ENCODE measurements at regions not wholly inside any gene's neighbourhood (a gene's known extent, or its start where the extent isn't known, plus 50 kb on each side); places are given as distances from the start of the nearest gene placed in this dataset.
"Not testable (repeated sequence)": the region's sequence is repeated elsewhere in the genome, so short reads cannot be mapped to it uniquely, and the experiment has no call there.

DNA sequence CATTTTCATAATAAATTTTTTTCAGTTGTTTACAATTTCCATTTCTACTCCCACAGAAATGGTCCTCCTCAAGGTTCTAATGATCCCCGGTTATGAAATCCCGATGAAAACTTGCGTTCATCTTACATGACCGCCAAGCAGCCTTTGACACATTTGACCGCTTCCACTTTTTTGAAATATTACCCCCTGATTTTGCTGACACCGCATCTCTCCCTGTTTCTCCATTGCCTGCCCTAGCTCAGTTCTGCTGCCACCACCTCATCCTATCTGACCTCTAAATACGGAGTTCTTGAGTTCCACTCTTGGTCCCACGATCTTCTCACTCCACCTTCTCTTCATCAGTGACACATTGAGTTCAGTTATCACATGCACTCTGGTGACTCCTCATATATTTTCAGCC is 74.1 kb downstream of the SLC35B3 start:
- DNase-seq (ENCODE audit: low read depth) = no peak

DNA sequence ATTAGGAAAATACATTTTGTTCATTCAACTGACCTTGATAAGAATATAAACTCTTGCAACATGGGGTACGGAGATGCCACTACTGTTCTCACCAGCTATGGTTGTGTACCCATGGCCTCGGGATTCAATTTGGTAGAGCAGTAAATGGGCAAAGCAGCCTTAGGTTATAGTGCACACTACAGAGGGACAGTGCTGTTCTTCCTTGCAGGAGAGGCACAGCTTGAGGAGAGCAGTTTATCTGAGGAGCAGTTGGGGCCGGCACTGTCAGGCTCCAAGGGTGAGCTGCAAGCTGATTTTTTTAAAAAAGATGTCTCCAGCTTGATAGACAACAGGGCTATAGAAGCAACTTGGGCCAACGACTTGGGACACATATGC is 82.4 kb downstream of the SLC35B3 start:
- DNase-seq (ENCODE audit: low read depth) = no peak

DNA sequence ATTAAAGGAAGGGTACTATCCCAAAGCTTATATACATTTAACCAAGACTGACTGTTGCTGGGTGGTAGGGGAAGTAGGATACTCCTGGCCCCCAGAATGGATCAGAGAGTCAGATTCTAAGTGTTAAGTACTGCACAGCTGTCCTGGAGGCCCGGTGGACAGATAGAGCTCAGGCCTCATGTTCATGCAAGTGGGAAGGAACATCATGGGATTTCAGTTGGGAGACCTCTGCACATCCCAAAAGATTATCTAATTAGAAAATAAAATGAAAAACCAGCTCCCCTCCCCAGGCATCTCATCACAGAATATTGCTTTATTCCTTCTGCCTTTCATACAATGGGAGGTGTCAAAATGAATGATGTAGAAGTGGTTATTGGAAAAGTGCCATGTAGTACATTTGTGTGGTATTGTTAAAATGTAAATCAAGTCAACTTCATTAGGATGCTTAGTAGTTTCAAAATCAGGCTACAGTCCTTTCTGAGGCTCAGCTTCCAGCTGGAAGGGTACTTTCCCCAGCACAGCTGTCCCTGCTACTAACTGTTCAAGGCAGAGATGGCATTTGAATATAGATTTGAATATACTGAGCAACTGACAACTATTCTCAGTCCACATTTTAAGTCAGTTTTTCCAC is 82.9 kb downstream of the SLC35B3 start:
- no peak for DNase-seq (ENCODE audit: low read depth)

GRCh38 chr6:8343600-8343999 is 91.7 kb downstream of the SLC35B3 start:
- DNase-seq (ENCODE audit: low read depth) = no peak

GRCh38 chr6:8342241-8342819 is 93.0 kb downstream of the SLC35B3 start:
- no peak for DNase-seq (ENCODE audit: low read depth)

- DNase-seq (ENCODE audit: low read depth) = no peak
These were observed 98.2 kb downstream of the SLC35B3 start for GRCh38 chr6:8337147-8337546.

- no peak for DNase-seq (ENCODE audit: low read depth)
These were observed 98.8 kb downstream of the SLC35B3 start for GRCh38 chr6:8336406-8337057.

DNA sequence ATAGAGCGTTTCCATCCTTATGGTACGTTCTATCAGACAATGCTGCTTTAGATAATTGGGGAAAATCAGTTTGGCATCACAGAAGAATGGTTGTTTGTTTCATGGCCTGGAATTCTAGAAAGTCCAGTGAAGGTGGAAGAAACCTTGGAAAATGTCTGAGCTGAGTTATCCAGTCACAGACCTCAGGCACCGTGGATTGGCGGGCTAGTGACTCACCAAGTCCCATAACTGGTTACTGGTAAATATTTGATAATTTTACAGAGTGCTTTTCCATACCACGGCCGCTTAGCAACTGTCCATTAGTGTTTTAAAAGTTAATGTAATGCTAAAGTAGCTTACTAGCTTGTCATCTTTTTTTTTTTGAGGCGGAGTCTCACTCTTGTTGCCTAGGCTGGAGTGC is 99.4 kb downstream of the SLC35B3 start:
- DNase-seq (ENCODE audit: low read depth) = no peak

DNA sequence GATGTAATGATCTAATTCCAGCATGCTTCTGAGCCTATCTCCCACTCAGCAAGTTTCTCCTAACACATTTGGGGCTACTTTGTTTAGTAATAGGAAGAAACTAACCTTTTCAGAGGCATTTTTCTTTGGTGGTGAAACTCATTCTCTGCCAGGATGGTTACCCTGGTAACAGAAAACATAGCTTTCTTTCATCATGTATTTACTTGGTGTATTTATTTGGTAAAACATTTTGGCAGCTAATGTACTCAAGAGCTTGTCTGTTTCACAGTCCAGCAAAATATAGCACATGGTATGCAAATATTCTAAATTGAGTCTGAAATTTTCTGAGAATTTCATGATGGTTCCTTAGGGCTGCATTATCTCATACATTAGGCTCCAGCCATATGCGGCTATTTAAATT is 100.0 kb downstream of the SLC35B3 start:
- no peak for DNase-seq (ENCODE audit: low read depth)

GRCh38 chr6:8334113-8334512 is 101.2 kb downstream of the SLC35B3 start:
- no peak for DNase-seq (ENCODE audit: low read depth)

- no peak for DNase-seq (ENCODE audit: low read depth)
These were observed 105.8 kb downstream of the SLC35B3 start for GRCh38 chr6:8329562-8329961.

DNA sequence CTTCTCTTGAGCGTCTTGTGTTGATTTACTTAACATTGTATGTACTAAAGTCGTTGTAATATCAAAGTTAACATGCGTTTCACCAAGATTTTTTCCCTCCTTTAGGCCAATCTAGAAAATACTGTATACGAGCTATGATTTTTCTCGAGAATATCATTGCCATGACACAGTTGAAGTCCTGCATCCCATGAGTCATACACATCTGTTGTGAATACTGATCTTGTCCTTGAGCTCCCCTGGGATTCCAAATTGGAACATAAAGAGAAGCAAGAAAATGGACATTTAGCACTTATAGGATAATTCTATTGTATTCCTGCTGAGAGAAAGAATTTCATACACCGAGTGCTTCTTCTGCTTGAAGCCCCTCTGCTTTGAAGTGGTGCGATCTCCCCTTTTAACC is 109.6 kb downstream of the SLC35B3 start:
- no peak for DNase-seq (ENCODE audit: low read depth)

DNA sequence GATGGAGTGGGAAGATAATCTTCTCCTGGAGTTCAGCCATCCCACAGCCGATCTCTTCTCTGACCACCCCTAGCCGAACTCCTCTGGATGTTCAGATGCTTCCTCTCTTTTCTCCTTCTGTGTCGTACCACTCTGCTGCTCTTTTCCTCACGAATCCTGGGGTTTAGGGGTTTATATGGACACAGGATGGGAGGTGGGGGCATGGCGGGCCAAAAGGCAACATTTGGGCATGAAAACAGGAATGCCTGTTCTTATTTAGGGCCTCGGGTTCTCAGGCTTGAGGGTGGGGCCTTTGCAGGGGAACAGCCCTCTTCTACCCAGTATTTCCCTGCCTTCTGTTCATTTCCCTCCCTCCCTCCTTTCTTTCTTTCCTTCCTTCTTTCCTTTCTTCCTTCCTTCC is 112.7 kb downstream of the SLC35B3 start:
- DNase-seq (ENCODE audit: low read depth) = no peak

DNA sequence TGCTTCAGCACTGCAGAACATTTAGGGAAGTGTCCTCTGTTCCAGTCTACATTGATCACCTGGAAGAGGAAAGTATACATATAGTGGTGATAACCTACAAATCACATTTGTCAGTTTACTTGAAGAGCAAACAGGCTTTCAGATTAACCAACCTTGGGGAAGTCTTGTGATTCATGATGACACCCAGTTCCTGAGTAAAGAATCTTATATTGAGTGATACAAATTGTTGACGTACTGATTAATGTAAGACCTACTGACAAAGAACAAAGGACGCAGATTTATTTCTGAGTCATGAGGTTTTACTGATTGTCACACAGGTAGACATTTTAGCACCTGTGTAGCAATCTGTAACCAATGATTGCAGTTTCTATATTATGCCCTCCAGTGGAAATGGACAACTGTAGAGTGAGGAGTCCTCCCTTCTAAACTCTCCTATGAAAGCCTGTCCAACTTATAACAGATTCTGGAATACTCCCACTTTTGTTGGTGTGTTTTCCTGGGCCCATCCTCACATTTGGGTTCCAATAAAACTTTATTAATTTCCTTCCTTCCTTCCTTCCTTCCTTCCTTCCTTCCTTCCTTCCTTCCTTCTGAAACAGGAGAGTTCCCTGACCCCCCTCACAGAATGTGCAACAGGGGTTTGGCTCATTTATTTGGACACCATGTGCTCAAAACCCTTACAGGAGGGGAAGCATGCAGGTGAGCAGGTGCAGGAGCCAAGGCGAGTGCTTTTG is 113.5 kb downstream of the SLC35B3 start:
- no peak for DNase-seq (ENCODE audit: low read depth)

DNA sequence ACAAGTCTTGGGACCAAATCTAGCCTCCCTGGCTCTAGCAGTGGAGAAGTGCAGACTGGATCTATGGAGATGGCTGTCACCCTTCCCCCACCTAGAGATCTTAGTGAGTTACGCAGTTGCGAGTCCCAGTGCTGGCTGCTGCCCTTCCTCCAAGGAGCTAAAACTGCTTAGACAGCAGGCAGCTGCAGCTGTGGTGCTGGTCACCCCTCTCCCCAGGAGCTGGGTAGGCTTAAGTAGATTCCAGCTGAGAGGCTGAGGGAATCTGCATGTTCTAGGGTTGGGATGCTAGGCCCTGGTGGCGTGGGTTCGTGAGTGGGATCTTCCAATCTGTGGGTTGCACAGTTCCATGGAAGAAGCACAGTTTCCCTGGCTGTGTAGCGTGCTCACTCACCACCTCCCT is 120.2 kb downstream of the SLC35B3 start:
- DNase-seq (ENCODE audit: low read depth) = no peak

DNA sequence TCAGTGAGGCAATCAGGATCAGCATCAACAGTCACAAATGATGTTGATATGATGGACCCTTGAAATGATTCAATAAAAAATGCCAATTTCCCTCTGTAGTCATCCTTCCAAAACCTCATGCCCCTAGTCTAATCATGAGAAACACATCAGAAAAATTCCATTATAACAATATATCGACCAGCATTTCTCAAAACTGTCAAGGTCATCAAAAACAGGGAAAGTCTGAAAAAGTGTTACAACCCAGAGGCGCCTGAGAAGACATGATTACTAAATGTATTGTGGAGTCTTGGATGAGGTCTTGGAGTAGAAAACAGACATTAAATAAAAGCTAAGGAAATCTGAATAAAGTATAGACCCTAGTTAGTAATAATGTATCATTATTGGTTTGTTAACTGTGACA is 133.8 kb downstream of the SLC35B3 start:
- no peak for DNase-seq (ENCODE audit: low read depth)

DNA sequence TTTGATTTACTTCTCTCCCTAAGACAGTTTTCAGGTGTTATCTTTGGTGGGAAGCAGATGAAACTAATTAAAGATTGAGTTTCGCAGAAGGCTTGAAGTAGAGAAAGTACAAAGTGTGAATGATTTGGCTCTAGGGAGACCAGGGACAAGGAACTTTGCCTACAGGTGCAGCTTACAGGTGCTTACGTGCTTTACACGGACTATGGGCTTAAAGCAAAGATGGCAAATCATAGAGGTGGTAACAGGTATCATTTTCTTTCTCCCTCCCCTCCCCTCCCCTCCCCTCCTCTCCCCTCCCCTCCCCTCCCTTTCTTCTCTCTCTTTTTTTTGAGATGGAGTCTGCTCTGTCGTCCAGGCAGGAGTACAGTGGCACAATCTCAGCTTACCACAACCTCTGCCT is 136.3 kb downstream of the SLC35B3 start:
- no peak for DNase-seq (ENCODE audit: low read depth)

- not testable (repeated sequence) for DNase-seq (ENCODE audit: low read depth)
These were observed 152.4 kb downstream of the SLC35B3 start for GRCh38 chr6:8282946-8283345.

- DNase-seq (ENCODE audit: low read depth) = no peak
These were observed 153.0 kb downstream of the SLC35B3 start for GRCh38 chr6:8282380-8282779.

DNA sequence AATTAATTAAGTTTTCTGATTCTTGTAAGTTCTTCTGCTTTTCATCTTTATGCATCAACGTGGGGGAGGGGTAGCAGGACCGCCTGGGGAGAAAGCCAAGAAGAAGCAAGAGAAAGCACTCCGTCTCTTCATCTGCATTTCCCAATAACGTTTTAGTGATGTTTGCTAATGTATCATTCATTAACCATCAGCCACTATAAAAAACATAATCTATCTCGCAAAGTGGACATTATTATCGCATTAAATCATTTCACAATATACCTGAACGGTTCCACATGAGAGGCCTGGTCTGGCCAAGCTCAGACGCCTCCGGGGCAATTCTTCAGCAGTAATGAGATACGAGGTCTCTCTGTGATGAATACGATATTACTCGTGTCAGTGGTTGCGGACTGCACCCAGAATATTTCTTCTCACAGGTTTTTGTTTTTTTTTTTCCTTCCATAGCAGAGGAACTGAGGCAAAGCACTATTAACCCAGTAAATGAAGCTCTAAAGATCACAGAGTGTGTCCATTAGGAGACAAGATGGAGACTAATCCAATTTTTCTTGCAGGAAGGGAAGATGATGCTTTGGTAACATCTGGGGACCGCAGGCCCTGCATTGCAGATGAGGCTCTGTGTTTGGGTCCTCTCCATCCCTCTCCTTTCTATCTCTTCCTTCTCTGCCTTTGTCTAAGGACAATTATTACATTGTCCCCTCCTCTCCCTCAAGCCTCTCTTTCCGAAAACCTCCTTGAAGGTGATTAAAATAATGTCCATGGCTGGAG is 156.1 kb downstream of the SLC35B3 start:
- DNase-seq (ENCODE audit: low read depth) = no peak

- DNase-seq (ENCODE audit: low read depth) = no peak
These were observed 156.8 kb downstream of the SLC35B3 start for GRCh38 chr6:8278562-8278961.

- no peak for DNase-seq (ENCODE audit: low read depth)
These were observed 157.6 kb downstream of the SLC35B3 start for GRCh38 chr6:8277769-8278168.

All from stimulated activated CD4-positive, alpha-beta T cell treated with anti-CD3 and anti-CD28 coated beads, Interleukin-2, amount 100 ng/mL, for 4 hours (primary cell).